Anterior cingulate cortex (tissue), 58 donors: ENCODE measurements at regions not wholly inside any gene's neighbourhood (a gene's known extent, or its start where the extent isn't known, plus 50 kb on each side); places are given as distances from the start of the nearest gene placed in this dataset.

ENCODE experiments used
- DNase-seq, 58 donors: peaks; one replicate each; lab custom pipeline; 2025; lab: John Stamatoyannopoulos, UW

DNA sequence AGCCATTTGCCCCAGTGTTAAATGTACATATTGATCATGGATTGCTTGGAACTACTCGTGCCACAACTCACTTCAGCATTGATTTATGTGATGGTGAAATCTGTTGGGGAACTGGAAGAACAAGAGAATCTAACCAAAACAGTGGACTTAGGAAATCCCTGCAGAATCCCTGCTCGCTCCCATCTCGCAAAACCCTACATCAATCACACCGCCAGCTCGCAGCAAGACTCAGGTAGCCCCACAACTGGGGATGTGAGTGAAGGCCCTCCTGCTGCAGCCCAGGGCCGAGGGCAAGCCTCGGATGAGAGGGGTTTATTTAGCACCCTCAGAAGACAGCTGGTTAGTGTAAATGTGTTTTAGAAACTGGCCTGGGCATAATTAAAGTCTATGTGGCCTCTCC lies 171.6 kb downstream of the ANAPC1 start:
- DNase-seq, result no peak

DNA sequence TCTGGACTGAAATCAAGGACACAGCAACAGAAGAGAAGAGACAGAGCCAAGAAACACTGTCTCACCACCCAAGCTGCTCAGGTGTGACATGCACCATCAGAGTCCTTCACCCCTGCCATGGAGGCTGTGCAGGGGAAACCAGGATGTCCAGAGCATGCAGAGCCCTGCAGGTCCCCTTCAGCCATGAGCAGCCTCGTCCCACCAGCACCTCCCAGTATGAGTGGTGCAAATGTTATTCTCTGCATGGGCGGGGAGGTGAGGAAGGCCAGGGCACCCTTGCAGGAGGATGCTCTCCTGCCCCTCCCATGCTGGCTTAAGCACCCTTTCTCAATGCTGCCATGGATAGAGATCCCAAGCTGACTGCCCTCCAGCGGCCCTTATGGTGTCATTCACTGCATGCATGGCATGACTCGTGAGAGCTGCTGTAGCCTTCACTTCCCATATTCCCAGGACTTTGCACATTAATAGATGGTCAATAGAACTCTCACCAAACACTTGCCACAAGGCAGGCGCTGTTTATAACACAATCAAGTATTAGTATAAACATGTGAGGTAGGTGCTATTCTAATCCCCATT lies 171.0 kb downstream of the ANAPC1 start:
- DNase-seq, result no peak

DNA sequence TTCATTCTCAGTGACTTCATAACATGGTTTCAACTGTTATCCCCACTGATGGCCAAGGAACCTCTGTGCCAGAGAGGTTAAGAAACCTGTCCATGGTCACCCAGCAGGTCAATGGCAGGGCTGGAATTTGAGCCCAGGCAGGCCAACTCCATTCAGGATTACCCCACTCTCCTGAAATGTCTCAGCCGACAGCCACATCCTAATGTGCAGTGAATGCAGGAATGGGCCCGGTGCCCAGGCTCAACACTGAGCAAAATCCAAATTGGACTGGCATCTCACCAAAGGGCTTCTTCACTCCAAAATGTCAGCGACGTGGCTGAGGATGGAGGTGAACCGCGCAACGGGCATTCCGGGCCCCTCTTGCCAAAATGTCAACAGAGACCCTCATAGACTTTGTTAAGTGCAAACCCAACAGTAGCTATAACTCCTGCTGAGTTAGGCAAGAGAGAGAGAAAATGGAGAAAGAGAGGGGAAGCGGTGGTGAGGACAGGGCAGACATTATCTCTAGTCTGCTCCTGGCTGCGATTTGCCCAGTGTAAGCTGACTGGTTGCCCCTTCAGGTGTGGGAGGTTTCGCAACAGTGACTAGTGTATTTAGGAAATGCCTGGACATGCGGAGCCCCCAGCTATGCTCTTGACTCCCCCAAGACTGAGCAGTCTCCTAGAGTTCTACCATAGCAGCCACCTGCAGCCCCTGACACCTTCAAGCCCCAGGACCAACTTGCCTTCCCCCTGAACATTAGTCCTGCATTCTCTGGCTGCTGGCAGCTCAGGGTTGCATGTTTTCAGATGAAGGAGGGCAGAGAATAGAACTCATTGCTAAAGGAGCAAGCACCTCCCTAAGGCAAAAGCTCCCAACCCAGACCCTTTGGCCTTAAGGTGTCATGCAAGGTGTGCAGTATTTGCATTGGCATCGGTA lies 167.7 kb downstream of the ANAPC1 start:
- peak in 1 of 58 donors; percentile 7 for DNase-seq

DNA sequence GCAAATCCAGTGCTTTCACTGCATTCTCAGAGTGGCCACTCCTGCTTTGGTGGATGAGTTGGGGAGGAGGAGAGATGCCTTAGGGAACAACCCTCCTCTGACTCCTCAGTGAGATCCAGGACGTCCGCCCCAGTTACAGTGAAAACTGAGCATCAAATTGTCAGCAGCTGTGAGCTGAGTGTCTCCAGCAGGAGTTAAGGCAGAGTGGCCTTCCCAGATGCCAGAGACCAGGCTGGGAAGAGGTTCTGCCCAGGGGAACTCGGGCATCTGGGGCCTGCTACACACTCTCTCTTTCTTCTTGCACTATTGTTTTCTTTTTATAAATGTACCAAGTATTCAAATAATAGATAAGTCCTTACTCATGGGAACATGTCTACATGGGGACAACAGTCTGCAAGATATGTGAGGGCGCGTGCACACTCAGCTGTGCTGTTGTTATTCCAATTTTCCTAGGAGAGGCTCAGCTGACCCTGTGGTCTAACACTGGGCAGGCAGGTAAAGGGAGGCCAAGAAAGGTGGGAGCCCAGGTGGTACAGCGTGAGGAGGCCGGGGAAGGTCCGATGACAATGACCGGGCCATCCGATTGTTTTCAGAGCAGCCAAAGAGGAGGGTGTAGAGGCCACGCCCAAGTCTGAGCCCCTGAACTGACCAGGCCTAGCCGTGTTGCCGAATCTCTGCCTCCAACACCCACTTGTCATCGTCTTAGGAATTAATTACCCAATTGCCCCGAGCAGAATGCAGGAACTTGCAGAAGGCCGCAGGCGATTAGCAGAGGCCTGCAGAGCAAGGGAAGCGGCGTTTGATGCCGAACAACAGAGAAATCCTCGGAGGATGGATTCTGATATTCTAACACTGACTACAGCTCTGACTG lies 166.9 kb downstream of the ANAPC1 start:
- DNase-seq, result no peak
